HepG2 (cell line): ENCODE measurements at regions not wholly inside any gene's neighbourhood (a gene's known extent, or its start where the extent isn't known, plus 50 kb on each side); places are given as distances from the start of the nearest gene placed in this dataset.

Experiments
- HOMEZ ChIP-seq: IDR thresholded peaks from 2 replicates; pipeline ENCODE4 v1.6.1; 2016; ENCODE audit warnings: low read depth
- MZF1 ChIP-seq: sonication (generic); formaldehyde crosslinking; IDR thresholded peaks from 2 replicates; pipeline ENCODE4 v1.8.1; 2023; ENCODE audit warnings: mild to moderate bottlenecking, missing genetic modification reagents, borderline replicate concordance
- ZMYM2 ChIP-seq: sonication (generic); formaldehyde crosslinking; IDR thresholded peaks from 2 replicates; pipeline ENCODE4 v1.8.0; 2022; ENCODE audit warnings: mild to moderate bottlenecking, missing genetic modification reagents

GRCh38 chr12:102331419-102331818, 133.8 kb upstream of the PMCH start:
- TF ChIP-seq MZF1 (CRISPR knock-in tag) = no peak
- TF ChIP-seq ZMYM2 = no peak
- no peak for TF ChIP-seq HOMEZ (CRISPR knock-in tag)
